A549 (cell line): ENCODE measurements at regions not wholly inside any gene's neighbourhood (a gene's known extent, or its start where the extent isn't known, plus 50 kb on each side); places are given as distances from the start of the nearest gene placed in this dataset.

Experiments
- CEBPB ChIP-seq, 2 experiments: fragments of >200 bp in 1 of 2; sonication (Bioruptor Twin) in 1 of 2; formaldehyde crosslinking in 1 of 2; IDR thresholded peaks; 2 replicates each; pipeline ENCODE4 v1.6.1; 2012 to 2016
- ESRRA ChIP-seq: fragments of 150-350 bp; IDR thresholded peaks from 2 replicates; pipeline ENCODE4 v1.6.1; 2014; ENCODE audit warnings: mild to moderate bottlenecking, low read length, borderline replicate concordance
- GATA3 ChIP-seq: IDR thresholded peaks from 2 replicates; pipeline ENCODE4 v1.6.1; 2012; ENCODE audit warnings: borderline replicate concordance
- HDAC2 ChIP-seq: fragments of 200-600 bp; sonication (generic); IDR thresholded peaks from 2 replicates; pipeline ENCODE4 v1.6.1; 2016
- KDM5A ChIP-seq: fragments of 200-600 bp; sonication (generic); IDR thresholded peaks from 2 replicates; pipeline ENCODE4 v1.6.1; 2016; ENCODE audit warnings: antibody characterized with exemption, mild to moderate bottlenecking
- POLR2A ChIP-seq: IDR thresholded peaks from 2 replicates; pipeline ENCODE4 v1.6.1; 2012; ENCODE audit warnings: mild to moderate bottlenecking, low read length
- RARB ChIP-seq: fragments of 250-450 bp; sonication (Bioruptor Pico); IDR thresholded peaks from 2 replicates; pipeline ENCODE4 v1.8.0; 2021; ENCODE audit warnings: mild to moderate bottlenecking, moderate library complexity
- TF ChIP-seq, protein P1 (sequence below): fragments of >200 bp; sonication (Bioruptor Twin); formaldehyde crosslinking; IDR thresholded peaks from 3 replicates; pipeline ENCODE4 v1.5.1; 2016
- TF ChIP-seq, protein P2 (sequence below): fragments of 150-350 bp; IDR thresholded peaks from 2 replicates; pipeline ENCODE4 v1.6.1; 2014; ENCODE audit warnings: low read depth, mild to moderate bottlenecking, low read length

- TF ChIP-seq CEBPB (IDR thresholded peaks at IDR 0.05) (no peak), KDM5A (no peak), RARB (CRISPR knock-in tag) (no peak), GATA3 (no peak), HDAC2 (no peak), ESRRA (no peak), POLR2A (no peak)
- TF ChIP-seq, protein P1, sequence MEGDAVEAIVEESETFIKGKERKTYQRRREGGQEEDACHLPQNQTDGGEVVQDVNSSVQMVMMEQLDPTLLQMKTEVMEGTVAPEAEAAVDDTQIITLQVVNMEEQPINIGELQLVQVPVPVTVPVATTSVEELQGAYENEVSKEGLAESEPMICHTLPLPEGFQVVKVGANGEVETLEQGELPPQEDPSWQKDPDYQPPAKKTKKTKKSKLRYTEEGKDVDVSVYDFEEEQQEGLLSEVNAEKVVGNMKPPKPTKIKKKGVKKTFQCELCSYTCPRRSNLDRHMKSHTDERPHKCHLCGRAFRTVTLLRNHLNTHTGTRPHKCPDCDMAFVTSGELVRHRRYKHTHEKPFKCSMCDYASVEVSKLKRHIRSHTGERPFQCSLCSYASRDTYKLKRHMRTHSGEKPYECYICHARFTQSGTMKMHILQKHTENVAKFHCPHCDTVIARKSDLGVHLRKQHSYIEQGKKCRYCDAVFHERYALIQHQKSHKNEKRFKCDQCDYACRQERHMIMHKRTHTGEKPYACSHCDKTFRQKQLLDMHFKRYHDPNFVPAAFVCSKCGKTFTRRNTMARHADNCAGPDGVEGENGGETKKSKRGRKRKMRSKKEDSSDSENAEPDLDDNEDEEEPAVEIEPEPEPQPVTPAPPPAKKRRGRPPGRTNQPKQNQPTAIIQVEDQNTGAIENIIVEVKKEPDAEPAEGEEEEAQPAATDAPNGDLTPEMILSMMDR: no peak
- TF ChIP-seq, protein P2, sequence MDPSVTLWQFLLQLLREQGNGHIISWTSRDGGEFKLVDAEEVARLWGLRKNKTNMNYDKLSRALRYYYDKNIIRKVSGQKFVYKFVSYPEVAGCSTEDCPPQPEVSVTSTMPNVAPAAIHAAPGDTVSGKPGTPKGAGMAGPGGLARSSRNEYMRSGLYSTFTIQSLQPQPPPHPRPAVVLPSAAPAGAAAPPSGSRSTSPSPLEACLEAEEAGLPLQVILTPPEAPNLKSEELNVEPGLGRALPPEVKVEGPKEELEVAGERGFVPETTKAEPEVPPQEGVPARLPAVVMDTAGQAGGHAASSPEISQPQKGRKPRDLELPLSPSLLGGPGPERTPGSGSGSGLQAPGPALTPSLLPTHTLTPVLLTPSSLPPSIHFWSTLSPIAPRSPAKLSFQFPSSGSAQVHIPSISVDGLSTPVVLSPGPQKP: no peak
These were observed 226.8 kb upstream of the RGS6 start for GRCh38 chr14:71705460-71705859.
